Right lung (tissue), 2 donors: ENCODE measurements at regions not wholly inside any gene's neighbourhood (a gene's known extent, or its start where the extent isn't known, plus 50 kb on each side); places are given as distances from the start of the nearest gene placed in this dataset.

Experiments used
- DNase-seq, 2 donors: peaks; one replicate each; pipeline ENCODE4 v3.0.0-alpha.2; 2013

DNA sequence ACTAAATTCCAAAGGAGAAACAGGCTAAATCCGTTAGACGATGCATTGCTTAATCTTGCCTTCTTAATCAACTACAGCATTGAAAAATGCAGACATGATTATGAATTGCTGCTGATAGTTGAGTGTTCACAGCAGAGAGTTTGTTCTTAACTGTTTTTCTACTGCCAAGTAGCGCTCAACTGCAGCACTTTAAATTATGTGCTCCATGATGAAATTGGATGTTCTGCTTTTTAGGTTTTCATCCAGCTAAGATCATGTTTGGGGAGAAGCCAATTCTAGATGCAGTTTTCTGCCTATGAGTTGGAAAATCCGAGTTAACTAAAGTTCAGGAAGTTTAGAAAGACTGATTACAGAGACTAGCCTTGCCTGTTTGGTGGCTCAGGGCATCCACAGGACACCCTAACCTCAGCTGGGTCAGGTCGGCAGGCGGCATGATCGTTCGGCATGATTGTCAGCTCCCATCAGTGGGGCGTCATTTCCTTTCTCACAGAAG, 119.4 kb upstream of the PIEZO2 start:
- peak; percentile 88 to 94 for DNase-seq

DNA sequence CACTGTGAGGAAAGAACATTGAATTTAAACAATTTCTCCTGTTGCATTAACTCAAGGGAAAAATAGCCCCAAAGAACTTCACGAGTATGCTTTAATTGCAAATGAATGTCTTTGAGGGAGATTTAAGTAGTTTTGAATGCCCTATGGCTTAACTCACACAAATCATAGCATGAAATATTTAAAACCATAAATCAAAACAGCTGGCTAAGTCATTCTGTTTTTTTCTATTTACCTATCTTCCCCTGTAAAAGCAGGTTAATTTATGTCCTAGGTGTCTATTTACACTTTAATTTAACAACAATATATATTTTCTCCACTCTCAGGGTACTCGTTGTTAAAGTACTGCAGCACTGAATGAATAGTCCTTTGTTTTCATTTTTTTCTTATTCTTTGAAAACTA, 118.8 kb upstream of the PIEZO2 start:
- DNase-seq, result no peak

DNA sequence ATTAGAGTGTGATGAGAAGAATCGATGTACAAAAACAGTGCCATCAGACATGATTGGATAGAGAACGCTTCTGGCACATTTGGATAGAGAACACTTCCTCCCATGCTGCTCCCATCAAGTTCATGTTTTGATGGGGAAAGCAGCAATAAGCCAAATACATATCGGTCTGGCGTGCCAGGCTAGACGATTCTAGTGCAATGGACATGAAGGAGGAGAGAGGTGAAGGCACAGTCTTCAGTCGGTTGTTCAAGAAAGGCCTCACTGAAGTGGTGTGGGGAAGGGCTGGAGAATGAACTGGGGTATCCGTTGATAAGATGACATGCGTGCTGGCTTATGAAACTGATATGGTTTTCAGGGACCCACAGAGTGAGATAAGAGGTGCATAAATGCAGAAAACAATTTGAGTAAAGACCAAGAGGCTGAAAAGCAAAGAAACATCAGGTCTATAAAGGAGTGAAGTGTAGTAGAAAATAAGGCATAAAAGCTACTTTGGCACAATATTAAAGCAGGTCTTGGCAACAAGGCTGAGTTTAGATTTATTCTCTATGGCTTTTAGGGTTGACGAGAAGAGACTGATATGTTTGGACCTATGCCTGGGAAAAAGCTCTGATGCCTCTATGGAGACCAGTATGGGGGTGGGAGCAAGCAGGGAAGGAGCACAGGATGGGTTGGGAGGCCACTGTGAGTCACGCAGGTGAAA, 117.6 kb upstream of the PIEZO2 start:
- no peak for DNase-seq

DNA sequence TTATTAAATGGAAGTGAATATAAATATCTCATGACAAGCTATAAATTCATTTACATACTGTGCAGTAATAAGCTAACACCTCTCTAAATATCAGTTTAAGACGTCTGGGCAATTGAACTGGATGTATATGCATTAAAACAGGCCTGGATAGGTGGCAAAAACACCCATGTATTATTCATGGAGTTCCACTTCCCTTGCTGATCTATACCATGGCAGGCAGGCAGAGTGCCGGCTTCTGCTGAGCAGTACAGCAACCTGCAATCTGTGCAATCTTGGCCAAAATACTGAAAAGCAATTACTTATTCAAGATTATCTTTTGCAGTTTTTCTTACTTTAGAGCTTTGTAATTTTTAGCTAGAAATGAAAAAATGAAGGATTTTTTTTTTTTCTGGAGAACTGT, 112.1 kb upstream of the PIEZO2 start:
- DNase-seq, result no peak

DNA sequence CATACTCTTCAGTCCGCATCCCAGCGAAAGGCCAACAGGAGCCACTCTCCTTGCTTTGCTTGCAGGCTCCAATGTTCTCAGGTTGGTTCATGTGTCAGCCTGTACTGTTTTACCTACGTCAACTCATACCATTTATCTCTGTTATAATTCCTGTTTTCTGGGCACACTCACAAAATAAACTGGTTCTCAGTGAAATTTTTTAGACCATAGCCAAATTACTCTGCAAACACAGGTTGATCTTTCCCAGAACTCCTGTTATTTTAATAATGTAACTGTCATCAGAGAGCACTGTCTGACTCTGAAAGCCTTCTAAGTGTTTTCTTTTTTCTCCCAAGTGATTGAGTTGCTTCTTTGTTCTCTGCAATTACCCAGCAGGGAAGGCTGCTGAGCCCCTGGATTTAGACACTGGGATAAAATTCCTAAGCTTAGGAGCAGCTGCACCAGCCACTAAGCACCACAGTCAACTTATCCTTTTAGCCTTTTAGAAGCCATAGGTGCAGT, 111.6 kb upstream of the PIEZO2 start:
- DNase-seq, result no peak

DNA sequence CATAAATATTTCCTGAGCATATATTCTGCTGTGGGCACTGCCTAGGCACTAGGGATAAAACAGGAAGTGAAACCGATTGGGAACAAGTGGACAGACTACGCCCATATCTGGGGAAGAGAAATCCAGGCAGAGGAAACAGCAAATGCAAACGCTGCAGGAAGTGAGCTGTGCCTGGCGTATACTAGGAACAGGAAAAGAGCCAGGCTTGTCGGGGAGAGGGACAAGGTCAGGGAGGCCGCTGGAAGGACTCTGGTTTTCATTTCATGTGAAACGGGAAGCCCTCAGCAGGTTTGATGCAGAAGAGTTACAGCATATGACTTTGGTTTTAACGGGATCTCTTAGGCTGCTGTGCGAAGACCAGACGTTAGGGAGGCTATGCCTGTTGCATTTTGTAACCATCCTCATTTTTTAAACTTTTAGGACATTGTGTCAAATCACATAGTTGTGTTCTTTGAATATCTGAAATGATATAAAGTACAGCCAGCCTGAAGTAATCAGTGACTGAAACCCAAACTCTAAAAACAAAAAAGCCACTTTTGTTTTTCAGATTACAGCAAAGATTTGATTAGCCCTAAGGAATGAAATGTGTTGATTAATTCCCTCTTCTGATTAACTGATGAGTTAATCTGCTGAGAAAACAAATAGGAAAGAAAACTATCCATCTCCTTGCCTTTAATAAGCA, 110.2 kb upstream of the PIEZO2 start:
- no peak for DNase-seq

DNA sequence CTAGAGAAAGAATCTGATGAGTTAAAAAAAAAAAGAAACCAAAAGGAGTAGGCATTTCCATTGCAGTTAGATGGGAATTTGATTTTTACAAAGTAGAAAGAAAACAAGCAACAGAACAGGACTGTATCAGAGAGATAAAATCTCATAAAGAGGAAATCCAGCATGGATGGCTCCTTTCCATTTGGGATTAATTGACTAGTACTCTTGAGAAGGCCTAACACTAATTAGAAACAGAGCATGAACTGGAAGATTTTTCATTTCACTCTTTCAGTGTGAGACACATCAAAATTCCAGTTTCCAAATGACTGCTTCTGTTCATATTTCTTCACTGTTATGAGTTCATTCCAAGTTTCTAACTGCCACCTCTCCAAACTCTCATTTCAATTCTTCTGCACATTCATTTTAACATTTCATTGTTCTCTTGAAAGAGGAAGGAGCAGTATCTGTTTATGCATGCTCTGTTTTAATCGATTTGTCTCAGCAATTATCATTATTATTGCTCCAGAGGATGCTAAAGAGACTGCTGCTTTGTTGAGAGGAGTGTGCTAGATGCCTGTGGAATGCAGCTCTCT, 108.8 kb upstream of the PIEZO2 start:
- DNase-seq, result no peak

DNA sequence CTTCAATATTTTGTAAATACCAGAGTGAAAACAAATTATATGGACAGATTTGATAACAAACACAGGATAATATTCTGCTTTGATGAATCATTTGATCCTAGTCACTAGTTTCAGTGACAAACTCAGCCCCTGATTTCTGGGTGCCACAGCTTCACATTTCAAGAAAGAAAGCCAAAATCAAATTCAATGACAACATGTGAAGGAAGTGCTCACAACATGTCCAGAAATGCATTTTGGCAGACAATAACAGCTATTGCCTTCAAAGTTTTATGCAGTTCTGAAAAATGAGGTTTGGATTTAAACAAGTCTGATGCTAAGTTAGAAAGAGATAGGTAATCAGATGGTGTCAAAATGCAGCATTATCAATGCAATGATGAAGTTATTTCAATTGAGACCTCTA, 106.9 kb upstream of the PIEZO2 start:
- DNase-seq, result no peak

DNA sequence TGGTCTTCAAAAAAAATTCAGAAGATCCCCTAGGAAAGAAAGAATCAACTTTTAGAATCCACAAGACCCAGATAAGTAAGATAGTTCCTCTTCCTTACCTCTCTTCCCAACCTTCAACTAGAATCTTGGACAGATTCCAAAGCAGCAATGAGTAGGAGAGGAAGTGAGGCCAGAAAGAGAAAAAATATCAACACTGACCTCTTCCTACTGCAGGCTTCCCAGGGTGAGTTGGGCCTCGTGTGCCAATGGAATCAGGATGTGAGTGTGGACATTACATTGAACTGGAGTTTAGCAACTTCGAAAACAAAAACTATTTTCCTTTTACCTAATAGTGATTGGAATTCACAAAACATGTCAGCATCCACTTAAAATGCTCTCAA, 102.5 kb upstream of the PIEZO2 start:
- no peak for DNase-seq

DNA sequence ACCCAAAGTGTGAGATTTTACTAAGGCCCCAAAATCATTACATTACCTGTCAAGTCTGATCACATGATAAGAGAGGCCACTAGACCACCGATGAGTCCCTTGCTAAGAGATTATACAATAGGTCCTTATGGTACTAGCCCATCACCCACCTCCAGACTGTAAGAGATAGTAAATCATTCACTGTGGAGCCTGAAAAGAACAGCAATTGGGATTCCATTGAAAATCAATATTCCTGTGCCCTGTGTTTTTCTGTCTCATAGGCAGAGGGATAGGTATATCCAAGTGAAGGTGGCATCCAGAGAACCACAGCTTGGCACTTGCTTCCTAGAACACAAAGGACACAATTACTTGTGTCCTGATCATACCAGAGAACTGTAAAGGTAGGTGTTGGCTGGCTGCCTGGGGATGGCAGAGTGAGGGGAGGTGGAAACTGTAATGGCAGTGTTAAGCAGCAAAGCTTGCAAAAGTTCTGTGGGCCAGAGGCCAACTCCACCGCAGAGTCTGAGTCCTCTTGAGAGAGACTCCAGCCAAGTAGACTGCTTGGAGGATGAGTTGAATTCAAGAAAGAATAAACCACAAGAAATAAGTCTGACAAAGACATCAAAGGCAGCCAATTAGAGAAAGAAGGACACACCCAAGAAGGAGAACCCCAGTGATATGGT, 102.0 kb upstream of the PIEZO2 start:
- no peak for DNase-seq

DNA sequence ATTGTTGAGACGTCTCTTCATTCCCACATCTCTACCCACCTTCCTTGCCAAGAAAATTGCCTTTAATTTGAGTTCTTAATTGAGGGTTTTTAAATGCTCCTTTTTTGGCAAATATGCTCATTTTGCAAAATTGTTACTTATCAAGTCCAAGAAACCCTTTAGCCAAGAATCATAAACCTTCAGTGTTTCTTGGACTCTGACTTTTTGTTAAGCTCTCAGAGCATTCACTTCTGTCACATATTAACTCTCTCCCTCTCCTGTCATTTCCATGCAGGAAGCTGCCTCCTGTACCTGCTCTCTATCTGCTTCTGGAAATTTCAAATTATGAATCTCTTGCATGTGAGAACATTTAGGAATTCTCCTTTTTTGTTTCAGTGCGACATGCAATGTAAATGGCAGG, 100.0 kb upstream of the PIEZO2 start:
- no peak for DNase-seq

DNA sequence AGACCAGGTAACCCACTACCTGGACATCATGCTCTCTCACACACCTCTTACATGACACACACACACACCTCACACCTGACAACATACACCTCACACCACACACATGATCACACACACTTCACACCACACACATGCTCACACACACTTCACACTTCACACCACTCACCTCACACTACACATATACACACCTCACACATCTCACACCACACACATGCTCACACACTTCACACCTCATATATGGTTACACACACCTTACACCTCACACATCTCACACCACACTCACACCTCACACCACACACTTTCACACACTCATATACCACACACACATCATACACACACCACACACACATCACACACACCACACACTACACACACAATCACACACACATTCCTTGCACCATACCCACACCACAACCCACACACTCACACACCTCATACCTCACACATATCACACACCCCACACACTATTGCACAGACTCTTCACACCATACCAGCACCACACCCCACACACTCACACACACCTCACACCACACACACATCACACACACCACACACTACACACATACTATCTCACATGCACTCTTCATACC, 98.1 kb upstream of the PIEZO2 start:
- no peak for DNase-seq

DNA sequence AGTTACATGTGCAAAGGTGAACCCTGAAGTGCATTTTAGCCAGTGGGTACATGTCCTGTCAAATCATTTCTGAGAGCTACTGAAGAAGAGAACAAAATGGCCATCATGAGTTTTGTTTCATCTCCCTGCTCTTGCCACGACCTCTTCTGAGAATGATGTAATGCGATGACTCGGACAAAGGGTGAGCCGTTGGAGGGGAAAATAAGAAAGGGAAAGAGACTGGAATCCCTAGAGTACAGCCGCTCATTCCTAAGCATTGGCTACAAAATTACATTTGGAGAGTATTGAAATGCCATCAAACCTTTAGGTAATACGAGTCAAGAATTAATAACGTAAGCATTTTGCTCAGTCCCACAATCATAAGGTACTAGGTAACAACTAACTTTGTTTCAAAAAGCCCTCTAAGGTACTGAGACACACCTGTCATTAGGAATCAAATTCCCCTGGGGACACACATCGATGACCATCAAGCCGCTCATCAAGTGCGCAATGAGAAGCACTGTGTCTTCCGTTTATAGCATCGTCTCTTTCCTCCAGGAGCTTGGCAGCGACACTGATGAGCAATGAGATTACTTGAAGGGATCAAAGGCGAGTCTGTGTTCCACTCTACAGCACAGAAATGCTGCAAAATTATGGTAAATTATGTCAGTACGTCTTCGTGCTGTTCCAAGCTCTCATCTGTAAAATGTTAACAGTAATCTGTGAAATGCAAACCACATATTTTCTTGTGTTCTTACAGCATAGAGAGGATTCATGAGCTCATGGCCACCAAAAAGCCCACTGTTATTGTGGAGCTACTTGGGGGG, 97.3 kb upstream of the PIEZO2 start:
- DNase-seq, result no peak

DNA sequence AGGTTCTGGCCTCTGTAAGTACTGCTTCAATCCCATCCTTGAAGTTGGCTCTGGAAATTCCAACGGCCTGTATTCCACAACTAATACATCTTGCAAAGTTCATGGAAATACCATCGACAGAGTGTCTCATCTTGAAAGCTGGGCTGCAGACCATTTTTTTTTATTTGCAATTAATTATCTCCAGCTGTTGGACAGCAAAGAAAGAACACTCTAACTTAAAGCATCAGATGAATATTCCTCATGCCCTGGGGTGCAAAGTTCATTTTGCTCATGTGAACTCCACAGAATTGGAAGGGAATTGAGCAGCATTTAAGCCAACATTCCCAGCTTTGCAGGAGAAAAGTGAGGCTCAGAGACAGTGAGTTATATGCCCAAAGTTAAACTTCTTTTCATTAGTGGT, 96.5 kb upstream of the PIEZO2 start:
- no peak for DNase-seq

DNA sequence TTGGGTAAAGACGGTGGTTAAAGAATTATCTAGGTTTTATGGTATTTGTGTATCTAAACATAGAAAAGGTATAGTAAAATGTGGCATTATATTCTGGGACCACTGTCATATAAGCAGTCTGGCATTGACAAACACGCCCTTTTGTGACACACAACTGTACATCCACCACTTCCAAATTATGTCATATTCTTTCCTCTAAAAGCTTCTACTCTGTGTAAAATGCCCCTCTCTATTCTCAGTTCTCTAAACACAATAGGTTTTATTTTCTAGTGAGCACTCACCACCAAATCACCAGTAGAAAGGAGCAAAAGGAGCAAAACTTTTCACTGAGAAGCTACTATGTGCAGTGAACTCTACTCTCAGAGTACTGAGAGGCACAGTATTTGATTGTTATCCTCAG, 88.1 kb upstream of the PIEZO2 start:
- DNase-seq, result no peak

DNA sequence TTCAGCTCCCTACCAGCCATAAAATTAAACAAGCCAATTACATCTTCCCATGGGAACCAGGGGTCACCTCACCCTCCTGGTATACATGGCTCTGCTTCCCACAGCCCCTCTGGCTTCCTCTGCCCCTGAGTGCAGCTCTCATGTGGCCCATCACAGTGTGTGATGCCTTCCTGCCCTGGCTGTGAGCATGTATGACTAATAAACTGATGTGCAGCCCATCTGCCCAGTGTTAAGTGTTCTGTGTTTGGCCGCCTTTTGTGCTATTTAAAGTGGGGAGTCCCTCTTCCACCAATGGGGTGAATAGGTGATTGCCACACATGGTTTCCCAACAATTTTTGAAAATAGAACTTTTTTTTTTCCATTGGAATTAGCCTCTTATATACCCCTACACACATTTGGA, 87.7 kb upstream of the PIEZO2 start:
- DNase-seq, result no peak

DNA sequence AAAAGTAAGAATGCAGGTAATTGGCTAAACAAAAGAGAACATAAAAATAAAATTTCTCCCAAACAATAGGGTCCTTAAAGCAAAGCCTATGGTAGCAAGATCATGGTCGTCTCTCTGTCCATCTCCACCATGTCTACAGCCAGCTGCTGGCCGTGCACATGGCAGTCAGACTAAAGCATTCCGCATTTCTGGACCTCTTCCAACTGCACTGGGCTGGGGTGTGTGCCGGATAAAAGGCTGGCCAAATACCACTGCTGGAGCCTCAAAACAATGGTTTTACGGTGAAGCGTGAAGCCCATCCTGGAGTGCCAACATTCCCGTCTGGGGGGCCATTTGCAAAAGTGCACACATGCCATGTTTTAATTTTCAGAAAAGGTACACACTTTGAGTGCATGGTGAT, 74.8 kb upstream of the PIEZO2 start:
- DNase-seq, result no peak

DNA sequence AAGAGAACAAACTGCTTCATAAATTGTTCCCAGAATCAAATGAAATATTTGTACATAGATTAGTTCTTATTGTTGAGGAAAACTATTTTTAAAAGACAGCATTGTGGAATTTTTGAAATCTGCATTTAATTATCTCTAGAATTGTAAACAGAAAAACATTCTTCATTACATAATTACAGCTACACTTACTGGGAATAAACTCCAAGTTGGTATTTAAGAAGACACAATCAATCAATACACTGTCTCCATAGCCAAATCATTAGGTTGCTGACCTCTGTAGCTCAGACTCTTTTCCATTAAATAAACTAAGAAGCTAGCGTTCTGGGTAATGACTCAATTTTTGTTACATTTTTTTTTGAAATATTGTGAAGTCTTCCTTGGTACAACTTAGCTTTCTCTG, 70.2 kb upstream of the PIEZO2 start:
- DNase-seq, result no peak

DNA sequence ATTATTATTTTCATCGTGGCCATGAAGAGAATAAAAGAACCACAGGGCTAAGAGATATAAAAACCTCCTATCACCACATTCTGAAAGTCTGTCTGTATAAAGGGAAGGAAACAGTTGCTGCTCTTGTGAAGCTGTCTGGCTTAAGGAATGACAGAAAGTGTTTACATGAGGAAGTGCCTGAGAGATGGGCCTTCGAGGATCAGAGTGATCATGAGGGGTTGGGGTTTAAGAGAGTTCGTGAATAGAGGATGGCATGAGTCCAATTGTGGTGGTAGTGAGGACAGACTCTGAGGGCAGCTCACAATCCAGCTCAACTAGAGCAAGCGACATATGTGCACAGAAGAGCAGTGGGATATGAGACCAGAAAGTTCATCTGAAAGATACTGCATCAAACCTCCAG, 65.8 kb upstream of the PIEZO2 start:
- DNase-seq, result peak in 1 of 2 donors; percentile 15

DNA sequence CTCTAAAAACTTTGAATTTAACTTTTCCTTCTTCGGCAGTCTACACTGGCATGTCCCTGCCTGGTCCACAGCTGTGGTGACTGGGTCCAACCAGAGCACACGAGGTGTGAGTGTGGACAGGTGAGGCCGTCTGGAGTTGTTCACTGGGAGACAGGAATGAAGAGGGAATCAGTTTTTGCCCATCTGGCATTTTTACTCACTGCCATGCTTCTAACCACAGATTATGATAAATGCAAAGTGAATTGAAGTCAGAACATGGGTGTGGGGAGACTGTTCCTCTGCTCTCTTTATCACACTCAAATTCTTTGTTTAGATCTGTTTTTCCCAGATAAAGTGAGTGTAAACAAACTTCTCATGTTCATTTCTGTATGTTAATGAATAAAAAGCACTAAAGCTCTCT, 54.7 kb upstream of the PIEZO2 start:
- DNase-seq, result no peak

DNA sequence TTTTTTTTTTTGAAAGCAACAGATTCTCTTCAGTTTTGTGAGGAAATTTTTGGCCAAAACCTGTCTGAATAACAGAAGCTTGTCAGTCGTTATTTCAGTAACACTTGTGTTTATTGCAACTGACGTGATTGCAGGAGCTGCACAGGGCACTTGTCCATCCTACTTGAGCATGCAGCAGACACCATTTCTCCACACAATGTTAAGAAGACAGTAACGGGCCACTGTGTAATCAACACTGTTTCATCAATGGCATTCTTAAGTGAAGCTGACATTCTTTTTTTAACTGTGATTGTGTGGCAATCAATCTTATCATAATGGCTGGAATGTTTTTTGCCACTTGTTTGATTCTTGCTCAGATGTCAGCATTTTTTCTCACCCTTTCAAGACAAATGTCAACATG, 50.1 kb upstream of the PIEZO2 start:
- DNase-seq, result no peak
